Left hindlimb (tissue), 1 donor: ENCODE measurements at regions not wholly inside any gene's neighbourhood (a gene's known extent, or its start where the extent isn't known, plus 50 kb on each side); places are given as distances from the start of the nearest gene placed in this dataset.
A peak's percentile ranks its signal among the peaks of the same experiment; 100 is the strongest.

ENCODE experiments used
- DNase-seq: peaks from one replicate; pipeline ENCODE4 v3.0.0-alpha.2; 2018

DNA sequence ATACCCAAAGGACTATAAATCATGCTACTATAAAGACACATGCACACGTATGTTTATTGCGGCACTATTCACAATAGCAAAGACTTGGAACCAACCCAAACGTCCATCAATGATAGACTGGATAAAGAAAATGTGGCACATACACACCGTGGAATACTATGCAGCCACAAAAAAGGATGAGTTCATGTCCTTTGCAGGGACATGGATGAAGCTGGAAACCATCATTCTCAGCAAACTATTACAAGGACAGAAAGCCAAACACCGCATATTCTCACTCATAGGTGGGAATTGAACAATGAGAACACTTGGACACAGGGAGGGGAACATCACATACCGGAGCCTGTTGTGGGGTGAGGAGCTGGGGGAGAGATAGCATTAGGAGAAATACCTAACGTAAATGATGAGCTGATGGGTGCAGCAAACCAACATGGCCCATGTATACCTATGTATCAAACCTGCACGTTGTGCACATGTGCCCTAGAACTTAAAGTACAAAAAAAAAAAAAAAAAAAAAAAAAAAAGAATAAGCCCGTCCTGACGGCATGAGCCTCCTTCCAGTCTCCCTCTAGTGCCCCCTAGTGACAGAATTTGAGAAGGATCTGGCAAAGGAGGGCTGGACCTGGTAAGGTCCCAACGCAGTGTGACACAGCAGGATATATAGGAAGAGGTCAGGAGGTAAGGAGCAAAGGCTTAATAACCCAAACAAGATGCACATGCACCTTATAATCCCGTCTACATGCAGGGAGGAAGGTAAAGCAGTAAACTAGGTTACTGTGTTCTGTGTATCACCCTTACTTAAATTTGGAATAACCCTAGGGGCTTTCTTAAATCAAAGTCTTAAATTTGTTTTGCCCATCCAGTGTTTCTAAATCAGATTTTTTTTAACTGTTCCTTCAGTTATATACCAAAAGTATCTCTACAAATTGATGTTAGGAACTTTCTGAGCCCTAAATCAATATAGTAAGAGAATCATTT is 214.8 kb downstream of the UNC5CL start:
- peak; percentile 48 for DNase-seq

DNA sequence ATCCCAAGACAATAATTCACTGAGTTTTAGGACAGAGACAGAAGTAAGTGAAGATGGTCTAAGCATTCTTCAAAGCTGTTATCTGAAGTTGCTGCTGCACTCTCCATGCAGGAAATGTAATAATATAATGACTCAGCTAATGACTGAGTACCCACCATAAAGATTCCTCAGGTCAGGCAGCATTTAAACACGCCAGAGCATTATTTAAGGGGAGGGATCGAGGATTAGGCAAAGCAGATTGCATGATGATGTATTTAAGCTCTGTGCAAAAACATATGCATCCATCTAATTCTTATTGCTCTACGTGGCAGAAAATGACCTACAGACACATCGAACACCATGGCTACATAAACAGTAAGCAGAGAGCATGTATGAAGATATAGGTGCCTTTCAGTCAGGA is 216.4 kb downstream of the UNC5CL start:
- DNase-seq: no peak

GRCh38 chr6:40819182-40819834 is 219.7 kb downstream of the UNC5CL start:
- no peak for DNase-seq

DNA sequence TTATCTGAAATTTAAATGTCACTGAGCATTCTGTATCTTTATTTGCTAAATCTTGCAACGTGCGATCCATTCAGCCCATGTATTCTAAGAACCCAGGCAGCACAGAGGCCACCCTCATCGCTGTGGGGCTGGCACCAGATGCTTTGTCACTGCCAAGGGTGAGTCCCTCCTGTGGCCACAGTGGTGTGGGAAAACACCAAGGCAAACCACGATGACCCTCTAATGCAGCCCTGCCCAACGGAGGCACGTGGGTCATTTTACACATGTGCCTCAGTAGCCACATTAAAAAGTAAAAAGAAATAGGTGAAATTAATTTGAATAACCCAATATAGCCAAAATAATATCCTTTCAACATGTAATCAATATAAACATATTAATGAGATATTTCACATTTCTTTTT is 221.7 kb downstream of the UNC5CL start:
- DNase-seq: no peak

GRCh38 chr6:40816601-40817000 is 222.4 kb downstream of the UNC5CL start:
- DNase-seq: no peak

DNA sequence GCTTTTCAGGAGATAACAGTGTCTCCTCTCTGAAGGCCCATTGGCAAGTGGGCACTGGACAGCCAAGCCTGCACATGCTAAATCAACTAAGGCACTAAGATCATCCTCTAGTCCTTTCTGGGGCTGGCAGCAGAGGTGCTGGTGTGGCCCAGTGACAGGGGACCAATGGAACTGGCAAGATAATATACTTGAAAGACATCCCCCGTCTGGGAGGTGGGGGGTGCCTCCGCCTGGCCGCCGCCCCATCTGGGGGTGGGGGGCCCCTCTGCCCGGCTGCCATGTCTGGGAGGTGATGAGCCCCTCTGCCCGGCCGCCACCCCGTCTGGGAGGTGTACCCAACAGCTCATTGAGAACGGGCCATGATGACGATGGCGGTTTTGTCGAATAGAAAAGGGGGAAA is 223.3 kb downstream of the UNC5CL start:
- no peak for DNase-seq

DNA sequence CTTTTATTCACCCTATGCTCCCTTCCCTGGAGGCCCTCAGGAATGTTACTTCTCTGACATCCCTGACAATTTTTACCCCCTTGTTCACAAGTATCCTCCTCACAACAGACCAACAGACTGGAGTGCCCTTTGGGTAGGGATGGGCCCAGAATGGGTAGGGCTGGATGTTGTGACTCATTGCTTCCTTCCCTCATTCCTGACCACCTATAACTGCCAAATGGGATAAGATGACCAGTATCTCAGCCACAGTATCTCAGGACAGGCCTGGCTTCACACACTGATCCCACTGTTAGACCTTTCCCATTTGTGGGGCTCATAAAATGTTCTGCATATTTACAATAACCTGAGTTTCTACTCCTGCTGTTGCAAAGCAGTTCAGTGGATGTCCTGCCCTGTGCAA is 223.0 kb upstream of the LRFN2 start:
- no peak for DNase-seq

DNA sequence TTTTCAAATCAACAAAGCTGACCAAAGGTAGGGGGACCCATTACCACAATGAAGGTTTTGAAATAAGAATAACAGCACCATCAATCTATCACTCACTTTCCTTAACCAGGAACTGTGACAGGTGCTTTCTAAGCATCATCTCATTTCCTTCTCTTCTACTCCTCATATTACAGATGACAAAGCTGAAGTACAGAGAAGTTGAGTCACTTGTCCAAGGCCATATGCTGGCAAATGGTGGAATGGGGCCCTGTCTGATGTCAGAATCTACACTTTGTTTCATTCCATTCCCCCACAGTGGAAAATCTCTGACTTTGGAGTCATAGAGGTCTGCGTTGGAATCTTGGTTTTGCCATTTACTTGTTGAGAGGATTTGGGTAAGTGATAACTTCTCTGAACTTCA is 222.5 kb upstream of the LRFN2 start:
- DNase-seq: no peak

DNA sequence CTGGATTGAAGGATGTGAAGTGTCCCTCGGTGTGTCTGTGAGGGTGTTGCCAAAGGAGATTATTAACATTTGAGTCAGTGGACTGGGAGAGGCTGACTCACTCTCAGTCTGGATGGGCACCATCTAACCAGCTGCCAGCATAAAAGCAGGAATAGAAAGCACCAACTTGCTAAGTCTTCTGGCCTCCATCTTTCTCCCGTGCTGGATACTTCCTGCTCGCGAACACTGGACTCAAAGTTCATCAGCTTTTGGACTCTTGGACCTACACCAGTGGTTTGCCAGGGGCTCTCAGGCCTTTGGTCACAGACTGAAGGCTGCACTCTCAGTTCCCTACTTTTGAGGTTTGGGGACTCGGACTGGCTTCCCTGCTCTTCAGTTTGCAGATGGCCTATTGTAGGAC is 220.3 kb upstream of the LRFN2 start:
- no peak for DNase-seq

- DNase-seq: no peak
Measured at GRCh38 chr6:40806256-40806864, 219.2 kb upstream of the LRFN2 start.

GRCh38 chr6:40805336-40805735 is 218.2 kb upstream of the LRFN2 start:
- no peak for DNase-seq

GRCh38 chr6:40804905-40805304 is 217.7 kb upstream of the LRFN2 start:
- DNase-seq: no peak

- DNase-seq: no peak
Measured at GRCh38 chr6:40803897-40804702, 216.9 kb upstream of the LRFN2 start.

- DNase-seq: no peak
Measured at GRCh38 chr6:40802481-40802880, 215.3 kb upstream of the LRFN2 start.

DNA sequence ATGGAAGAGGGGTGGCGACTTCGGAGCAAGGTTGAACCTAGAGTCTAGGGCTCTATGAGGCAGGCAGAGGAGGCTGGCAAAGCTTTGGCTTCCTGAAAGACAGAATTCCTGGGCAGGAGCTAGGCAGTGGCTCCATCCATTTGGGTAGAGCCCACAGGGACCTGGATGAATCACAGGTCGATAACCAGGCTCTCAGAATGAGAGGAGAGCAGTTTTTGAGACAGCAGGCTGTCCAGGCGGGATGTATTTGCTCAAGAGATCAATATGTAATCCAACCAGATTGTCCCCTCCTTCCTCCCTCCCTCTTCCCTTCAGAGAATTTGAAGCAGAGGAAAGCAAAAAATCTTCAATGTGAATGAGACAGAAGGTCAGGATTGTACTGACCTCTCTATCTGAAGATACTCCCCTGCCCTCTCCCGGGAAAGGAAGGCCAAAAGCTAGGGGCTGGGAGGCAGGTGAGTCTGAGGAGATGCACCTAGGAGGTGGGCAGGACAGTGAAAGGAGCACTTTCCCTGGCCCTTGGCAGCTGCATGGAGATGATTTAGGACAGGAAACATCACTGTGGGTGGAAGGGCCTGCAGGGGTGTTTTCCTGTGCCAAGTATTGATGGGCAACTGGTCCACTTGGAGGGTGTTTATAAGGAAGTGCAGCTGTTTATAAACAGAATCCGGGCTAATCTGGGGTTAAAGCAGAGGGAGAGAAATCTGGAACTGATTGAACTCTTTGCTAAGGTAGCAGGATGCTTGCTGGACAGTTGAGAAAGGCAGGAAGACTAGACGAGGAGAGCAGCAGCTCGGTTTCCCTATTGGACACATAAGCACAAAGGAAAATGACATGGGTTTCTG is 212.4 kb upstream of the LRFN2 start:
- DNase-seq: no peak

- DNase-seq: no peak
Measured at GRCh38 chr6:40798069-40798770, 211.1 kb upstream of the LRFN2 start.

DNA sequence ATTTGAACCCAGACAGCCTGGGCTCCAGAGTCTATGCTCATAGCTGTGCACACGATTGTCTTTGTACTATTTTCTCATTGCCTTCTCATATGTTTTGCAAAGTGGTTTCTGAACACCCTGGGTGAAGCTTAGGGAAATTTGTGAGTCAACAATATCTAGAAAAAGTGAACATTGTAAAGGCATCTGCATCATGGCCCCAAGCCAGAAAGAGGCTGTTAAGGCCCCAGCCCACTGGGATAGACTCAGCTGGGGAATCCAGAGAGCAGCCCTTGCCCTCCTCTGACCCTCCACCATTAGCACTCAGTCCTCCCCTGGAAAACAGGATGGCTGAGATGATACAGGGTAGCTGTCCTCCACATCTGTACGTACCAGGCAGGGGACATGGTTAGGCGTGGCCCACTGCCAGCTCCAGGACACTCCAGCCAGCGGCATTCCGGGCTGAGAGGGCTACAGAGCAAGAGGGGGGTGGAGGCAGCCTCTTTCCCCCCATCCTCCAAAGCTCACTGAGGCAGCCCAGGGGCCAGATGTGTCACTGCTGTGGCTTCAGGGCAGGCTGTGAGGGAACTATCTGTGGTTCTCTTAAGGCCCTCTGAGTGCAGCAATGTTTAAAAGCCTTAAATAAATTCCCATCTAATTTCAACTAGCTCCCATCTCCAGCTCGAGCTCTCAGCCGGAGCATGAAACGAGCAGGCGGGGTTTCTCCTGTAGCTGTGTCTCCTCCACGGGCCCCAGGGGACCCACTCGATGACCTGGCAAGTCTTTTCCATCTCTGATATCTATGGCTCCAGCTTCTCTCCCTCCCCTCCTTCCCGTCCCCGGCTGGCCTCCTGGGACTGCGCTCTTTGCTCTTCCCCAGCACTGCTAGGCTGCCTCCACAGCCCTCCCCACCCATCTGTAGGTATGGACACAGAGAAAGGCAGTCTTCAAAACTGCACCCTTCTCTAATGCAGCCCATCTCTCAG is 209.4 kb upstream of the LRFN2 start:
- DNase-seq: no peak

DNA sequence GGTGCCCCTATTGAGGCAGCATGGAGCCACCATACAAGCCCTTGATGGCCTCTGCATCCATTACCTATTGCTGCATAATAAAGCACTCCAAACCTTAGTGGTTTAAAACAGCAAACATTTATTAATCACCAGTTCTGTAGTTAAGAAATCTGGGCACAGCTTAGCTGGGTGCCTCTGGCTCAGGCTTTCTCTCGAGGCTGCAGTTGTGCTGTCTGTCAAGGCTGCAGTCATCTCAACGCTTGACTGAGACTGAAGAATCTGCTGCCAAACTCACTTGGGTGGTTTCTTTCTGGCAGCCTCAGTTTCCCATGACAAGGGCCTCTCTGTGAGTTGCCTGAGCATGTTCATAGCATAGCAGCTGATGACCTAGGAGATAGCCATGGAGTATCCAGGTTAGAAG is 207.4 kb upstream of the LRFN2 start:
- DNase-seq: no peak

DNA sequence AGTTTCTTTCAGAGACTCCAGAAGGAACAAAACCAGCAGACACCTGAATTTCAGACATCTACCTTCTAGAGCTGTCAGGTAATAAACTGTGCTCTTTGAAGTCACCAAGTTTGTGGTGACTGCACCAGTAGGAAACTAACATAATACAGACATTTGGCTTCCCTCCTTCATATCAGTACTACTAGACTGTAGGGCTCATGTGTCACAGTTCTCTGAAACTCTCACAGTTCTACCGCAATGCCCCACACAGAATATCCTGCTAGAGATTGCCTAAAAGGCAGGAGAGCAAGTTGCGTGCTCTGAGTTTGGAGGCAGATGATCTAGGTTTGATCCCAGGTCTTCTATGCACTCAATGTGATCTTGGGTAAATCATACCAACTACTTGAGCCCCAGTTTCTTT is 205.0 kb upstream of the LRFN2 start:
- DNase-seq: no peak

GRCh38 chr6:40791004-40791403 is 203.8 kb upstream of the LRFN2 start:
- no peak for DNase-seq
